Colonic mucosa (tissue), 4 donors: ENCODE measurements at regions not wholly inside any gene's neighbourhood (a gene's known extent, or its start where the extent isn't known, plus 50 kb on each side); places are given as distances from the start of the nearest gene placed in this dataset.
A peak's percentile ranks its signal among the peaks of the same experiment; 100 is the strongest.
"Not testable (repeated sequence)": the region's sequence is repeated elsewhere in the genome, so short reads cannot be mapped to it uniquely, and the experiment has no call there.

Experiments
- DNase-seq: peaks from one replicate; pipeline ENCODE4 v3.0.0-alpha.2; 2020
- H3K27ac ChIP-seq: fragments of 200-600 bp; one replicate; pipeline ENCODE4 v1.8.0; 2021
- H3K27me3 ChIP-seq: fragments of 200-600 bp; one replicate; pipeline ENCODE4 v1.8.0; 2021
- H3K36me3 ChIP-seq: fragments of 200-600 bp; one replicate; pipeline ENCODE4 v1.8.0; 2021
- H3K4me1 ChIP-seq: fragments of 200-600 bp; one replicate; pipeline ENCODE4 v1.8.0; 2021; ENCODE audit warnings: mild to moderate bottlenecking
- H3K4me3 ChIP-seq: fragments of 200-600 bp; one replicate; pipeline ENCODE4 v1.8.0; 2021
- H3K9ac ChIP-seq, 2 donors: one replicate each; pipeline ENCODE4 v1.7.0; 2013; ENCODE audit warnings: control low read depth in 2 of 2, low read depth in 2 of 2, low read length in 2 of 2
- H3K9me3 ChIP-seq: fragments of 200-600 bp; one replicate; pipeline ENCODE4 v1.8.0; 2021
- CTCF ChIP-seq: fragments of 200-600 bp; IDR thresholded peaks from one replicate; pipeline ENCODE4 v1.8.0; 2022; ENCODE audit warnings: antibody characterized with exemption, mild to moderate bottlenecking
- intact Hi-C: fragments of 100-400 bp; cut with DNase I; formaldehyde crosslinking; loops from one replicate; pipeline ENCODE4 v1.14.1; 2022
- donor health status: healthy.
- donor health status: DM: no; HTN: no; CAD: no.
- donor health status: DM: no; HTN: no; CAD: no.

- intact Hi-C loops, result no loop called here
- Histone ChIP-seq H3K4me3 (no peak overlapping the region), H3K27ac (no peak overlapping the region), H3K9ac (no peak overlapping the region), H3K27me3 (no peaks in the 10 kb centered on the region), H3K4me1 (no peaks in the 10 kb centered on the region), H3K36me3 (no peaks in the 10 kb centered on the region), H3K9me3 (no peaks in the 10 kb centered on the region)
- DNase-seq, result no peak
- no peak for TF ChIP-seq CTCF
Measured at GRCh38 chr1:67551375-67551774, 121.2 kb upstream of the SERBP1 start.

DNA sequence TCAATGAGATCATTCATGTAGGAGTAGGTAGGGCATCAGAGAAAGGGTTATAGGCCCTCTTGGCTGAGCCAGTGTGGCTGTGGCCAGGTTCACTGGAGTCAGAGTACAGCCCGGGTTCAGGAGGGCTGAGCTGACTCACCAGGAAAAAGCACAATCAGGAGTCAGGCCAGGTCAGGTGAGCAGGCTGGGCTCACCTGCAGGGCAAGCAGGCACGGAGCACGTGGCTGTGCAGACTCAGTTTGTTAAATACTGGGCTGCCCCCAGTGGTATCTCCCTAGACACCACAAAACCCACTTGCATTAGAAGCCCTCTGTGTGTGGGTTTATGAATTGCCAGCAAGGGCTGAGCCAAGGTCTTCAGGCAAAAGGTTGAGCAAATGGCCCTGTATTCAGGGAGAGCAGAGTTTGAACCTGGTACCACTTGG is 122.1 kb upstream of the SERBP1 start:
- Histone ChIP-seq H3K27me3 (no peaks in the 10 kb centered on the region), H3K27ac (no peak overlapping the region), H3K9me3 (no peaks in the 10 kb centered on the region), H3K4me1 (no peaks in the 10 kb centered on the region), H3K4me3 (no peak overlapping the region), H3K36me3 (no peaks in the 10 kb centered on the region), H3K9ac (no peak overlapping the region)
- TF ChIP-seq CTCF, result no peak
- intact Hi-C loops, result no loop called here
- DNase-seq, result peak; percentile 71

DNA sequence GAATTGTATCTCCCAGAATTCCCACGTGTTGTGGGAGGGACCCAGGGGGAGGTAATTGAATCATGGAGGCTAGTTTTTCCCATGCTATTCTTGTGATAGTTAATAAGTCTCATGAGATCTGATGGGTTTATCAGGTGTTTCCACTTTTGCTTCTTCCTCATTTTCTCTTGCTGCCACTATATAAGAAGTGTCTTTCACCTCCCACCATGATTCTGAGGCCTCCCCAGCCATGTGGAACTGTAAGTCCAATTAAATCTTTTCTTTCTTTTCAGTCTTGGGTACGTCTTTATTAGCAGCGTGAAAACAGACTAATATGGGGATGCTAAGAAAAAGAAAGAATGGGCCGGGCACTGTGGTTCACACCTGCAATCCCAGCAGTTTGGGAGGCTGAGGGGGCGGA is 124.0 kb upstream of the SERBP1 start:
- H3K4me3 ChIP-seq, H3K9me3 ChIP-seq, H3K27ac ChIP-seq, intact Hi-C loops, DNase-seq, H3K36me3 ChIP-seq, H3K9ac ChIP-seq, H3K4me1 ChIP-seq, H3K27me3 ChIP-seq: not testable (repeated sequence)

DNA sequence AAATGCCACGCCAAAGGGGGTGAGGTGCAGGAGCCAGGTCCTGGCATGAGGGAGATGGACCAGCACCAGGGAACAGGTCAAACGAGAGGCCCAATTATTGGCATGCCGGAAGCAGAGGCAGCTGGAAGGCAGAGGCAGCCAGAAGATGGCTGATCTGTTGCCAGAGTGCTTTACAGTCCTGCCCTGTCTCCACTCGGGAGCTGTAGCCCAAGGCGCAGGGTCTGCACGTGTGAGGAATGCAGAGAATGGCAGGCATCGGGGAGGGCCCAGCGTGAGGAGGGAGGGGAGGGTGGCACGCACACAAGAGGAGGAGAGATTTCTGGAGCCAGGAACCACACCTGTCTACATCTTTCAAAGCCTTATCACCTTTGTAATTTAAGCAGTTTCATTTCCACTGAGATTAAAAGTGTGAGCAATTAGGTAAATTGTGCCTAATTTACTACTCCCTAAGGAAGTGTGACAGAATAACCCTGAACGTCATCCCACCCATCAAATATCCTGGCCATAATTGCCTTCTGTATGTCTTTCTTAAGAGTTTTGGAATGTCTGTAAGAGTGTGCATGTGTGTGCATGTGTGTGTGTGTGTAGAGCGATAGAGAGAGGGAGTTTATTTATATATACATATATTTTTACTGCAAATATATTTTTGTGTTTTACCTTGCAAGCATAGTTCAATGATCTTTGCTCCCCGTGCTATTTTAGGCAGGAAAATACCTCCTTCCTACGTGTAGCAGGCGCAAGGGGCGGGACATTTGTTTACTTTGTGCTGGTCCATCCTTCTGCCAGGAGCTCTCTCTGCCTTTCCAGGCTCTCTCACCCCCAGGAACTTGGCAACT is 125.5 kb upstream of the SERBP1 start:
- intact Hi-C loops, result no loop called here
- DNase-seq, result peak; percentile 48

GRCh38 chr1:67556297-67556900 is 126.2 kb upstream of the SERBP1 start:
- Histone ChIP-seq H3K9ac (no peak overlapping the region), H3K27me3 (no peaks in the 10 kb centered on the region), H3K4me3 (no peak overlapping the region), H3K9me3 (no peaks in the 10 kb centered on the region), H3K4me1 (no peaks in the 10 kb centered on the region), H3K27ac (no peak overlapping the region), H3K36me3 (no peaks in the 10 kb centered on the region)
- intact Hi-C loops, result no loop called here
- DNase-seq, result no peak
- no peak for TF ChIP-seq CTCF

More for the DNA sequence above, 125.5 kb upstream of the SERBP1 start:
- TF ChIP-seq CTCF, result no peak
- Histone ChIP-seq H3K27me3 (no peaks in the 10 kb centered on the region), H3K9ac (peak overlapping the region in 1 of 2 donors; percentile 21), H3K27ac (no peak overlapping the region), H3K9me3 (no peaks in the 10 kb centered on the region), H3K36me3 (no peaks in the 10 kb centered on the region), H3K4me3 (no peak overlapping the region), H3K4me1 (no peaks in the 10 kb centered on the region)
